H9 (cell line): ENCODE measurements at regions not wholly inside any gene's neighbourhood (a gene's known extent, or its start where the extent isn't known, plus 50 kb on each side); places are given as distances from the start of the nearest gene placed in this dataset.

Source experiments
- DNase-seq: peaks from one replicate; pipeline ENCODE4 v3.0.0-alpha.2; 2017
- H2AFZ ChIP-seq: one replicate; pipeline ENCODE4 v1.6.1; 2013; ENCODE audit warnings: mild to moderate bottlenecking, low read length, control low read depth, moderate library complexity
- H2AK5ac ChIP-seq: 2 replicates; pipeline ENCODE4 v1.6.1; 2013; ENCODE audit warnings: low read length, control low read depth, mixed read lengths; ENCODE audit not compliant: insufficient read length
- H2BK120ac ChIP-seq: one replicate; pipeline ENCODE4 v1.6.1; 2013; ENCODE audit warnings: low read depth, mild to moderate bottlenecking, low read length, control low read depth, inconsistent platforms; ENCODE audit not compliant: poor library complexity, severe bottlenecking
- H2BK12ac ChIP-seq: 2 replicates; pipeline ENCODE4 v1.6.1; 2013; ENCODE audit warnings: low read length, control low read depth, mixed read lengths, low read depth; ENCODE audit not compliant: insufficient read length
- H2BK15ac ChIP-seq: 2 replicates; pipeline ENCODE4 v1.6.1; 2013; ENCODE audit warnings: low read depth, low read length, control low read depth
- H2BK20ac ChIP-seq: one replicate; pipeline ENCODE4 v1.6.1; 2013; ENCODE audit warnings: low read depth, mild to moderate bottlenecking, low read length, control low read depth, inconsistent platforms; ENCODE audit not compliant: poor library complexity, severe bottlenecking
- H2BK5ac ChIP-seq: 2 replicates; pipeline ENCODE4 v1.6.1; 2013; ENCODE audit warnings: low read length, control low read depth, mixed read lengths; ENCODE audit not compliant: insufficient read length
- H3K14ac ChIP-seq: 2 replicates; pipeline ENCODE4 v1.6.1; 2013; ENCODE audit warnings: low read length, control low read depth; ENCODE audit not compliant: insufficient read depth
- H3K18ac ChIP-seq: 2 replicates; pipeline ENCODE4 v1.6.1; 2013; ENCODE audit warnings: low read depth, mild to moderate bottlenecking, mixed read lengths, low read length, control low read depth; ENCODE audit not compliant: insufficient read length
- H3K23ac ChIP-seq: 2 replicates; pipeline ENCODE4 v1.6.1; 2013; ENCODE audit warnings: low read length, control low read depth, mixed read lengths, low read depth; ENCODE audit not compliant: insufficient read length
- H3K23me2 ChIP-seq: 2 replicates; pipeline ENCODE4 v1.6.1; 2013; ENCODE audit warnings: low read depth, mild to moderate bottlenecking, mixed read lengths, low read length, control low read depth; ENCODE audit not compliant: insufficient read length, poor library complexity, severe bottlenecking
- H3K27ac ChIP-seq: 2 replicates; pipeline ENCODE4 v1.5.1; 2013; ENCODE audit warnings: low read length, control low read depth, mixed read lengths, low read depth; ENCODE audit not compliant: insufficient read length
- H3K27me3 ChIP-seq: 2 replicates; pipeline ENCODE4 v1.6.1; 2013; ENCODE audit warnings: low read length, control low read depth, inconsistent platforms; ENCODE audit not compliant: insufficient read depth
- H3K4ac ChIP-seq: 2 replicates; pipeline ENCODE4 v1.6.1; 2013; ENCODE audit warnings: low read depth, mild to moderate bottlenecking, control low read depth, inconsistent platforms, low read length, moderate library complexity
- H3K4me1 ChIP-seq: 2 replicates; pipeline ENCODE4 v1.6.1; 2013; ENCODE audit warnings: low read length, control low read depth, inconsistent platforms; ENCODE audit not compliant: insufficient read depth
- H3K4me2 ChIP-seq: 2 replicates; pipeline ENCODE4 v1.6.1; 2013; ENCODE audit warnings: low read length, control low read depth, mixed read lengths; ENCODE audit not compliant: insufficient read length, insufficient read depth
- H3K56ac ChIP-seq: 2 replicates; pipeline ENCODE4 v1.6.1; 2013; ENCODE audit warnings: low read depth, mild to moderate bottlenecking, mixed read lengths, low read length, control low read depth; ENCODE audit not compliant: insufficient read length
- H3K79me1 ChIP-seq: 2 replicates; pipeline ENCODE4 v1.6.1; 2013; ENCODE audit warnings: low read depth, mild to moderate bottlenecking, moderate library complexity, low read length, control low read depth, inconsistent platforms; ENCODE audit not compliant: insufficient read depth, poor library complexity, severe bottlenecking
- H3K79me2 ChIP-seq: 2 replicates; pipeline ENCODE4 v1.6.1; 2013; ENCODE audit warnings: low read length, control low read depth, inconsistent platforms; ENCODE audit not compliant: insufficient read depth
- H3K9ac ChIP-seq: 2 replicates; pipeline ENCODE4 v1.6.1; 2013; ENCODE audit warnings: low read length, control low read depth, mixed read lengths; ENCODE audit not compliant: insufficient read length; ENCODE audit errors: extremely low read depth
- H3K9me3 ChIP-seq: one replicate; pipeline ENCODE4 v1.6.1; 2013; ENCODE audit warnings: low read depth, low read length, inconsistent platforms; ENCODE audit not compliant: control insufficient read depth
- H3T11ph ChIP-seq: one replicate; pipeline ENCODE4 v1.6.1; 2013; ENCODE audit warnings: mild to moderate bottlenecking, low read length, control low read depth, inconsistent platforms
- H4K20me1 ChIP-seq: one replicate; pipeline ENCODE4 v1.6.1; 2013; ENCODE audit not compliant: control insufficient read depth, insufficient read length, insufficient read depth
- H4K5ac ChIP-seq: 2 replicates; pipeline ENCODE4 v1.6.1; 2013; ENCODE audit warnings: low read depth, mild to moderate bottlenecking, mixed read lengths, low read length, control low read depth; ENCODE audit not compliant: insufficient read length
- H4K8ac ChIP-seq: replicated peaks from 2 replicates; pipeline ENCODE4 v1.6.1; 2013; ENCODE audit warnings: low read length, control low read depth, mixed read lengths, low read depth; ENCODE audit not compliant: insufficient read length
- H4K91ac ChIP-seq: 2 replicates; pipeline ENCODE4 v1.6.1; 2013; ENCODE audit warnings: low read depth, mild to moderate bottlenecking, moderate library complexity, mixed read lengths, low read length, control low read depth; ENCODE audit not compliant: insufficient read length
- H3K27ac Mint-ChIP-seq, 3 experiments: 2 replicates in 2 of 3; 3 replicates in 1 of 3; pipeline ENCODE4 v1.8.0; 2020 to 2021; ENCODE audit warnings: mixed read lengths in 3 of 3, mild to moderate bottlenecking in 1 of 3, moderate library complexity in 1 of 3
- H3K27me3 Mint-ChIP-seq: 2 replicates; pipeline ENCODE4 v1.8.0; 2021; ENCODE audit warnings: low read depth, mild to moderate bottlenecking, moderate library complexity, mixed read lengths
- H3K36me3 Mint-ChIP-seq, 3 experiments: 2 replicates in 2 of 3; 3 replicates in 1 of 3; pipeline ENCODE4 v1.8.0; 2020 to 2021; ENCODE audit warnings: low read depth in 3 of 3, mixed read lengths in 3 of 3; ENCODE audit not compliant: insufficient read depth in 1 of 3
- H3K4me1 Mint-ChIP-seq, 2 experiments: 2 replicates each; pipeline ENCODE4 v1.8.0; 2020; ENCODE audit warnings: mixed read lengths in 2 of 2
- H3K4me3 Mint-ChIP-seq, 2 experiments: 2 replicates in 1 of 2; 3 replicates in 1 of 2; pipeline ENCODE4 v1.8.0; 2020 to 2021; ENCODE audit warnings: mild to moderate bottlenecking in 2 of 2, mixed read lengths in 2 of 2, moderate library complexity in 1 of 2
- H3K9me3 Mint-ChIP-seq, 2 experiments: 2 replicates in 1 of 2; 3 replicates in 1 of 2; pipeline ENCODE4 v1.8.0; 2020; ENCODE audit warnings: mild to moderate bottlenecking in 2 of 2, mixed read lengths in 2 of 2, moderate library complexity in 1 of 2
- TF ChIP-seq, protein P1 (sequence below): fragments of 200-600 bp; sonication (generic); conservative IDR thresholded peaks from 3 replicates; pipeline ENCODE4 v1.8.0; 2021; ENCODE audit warnings: antibody characterized with exemption, mild to moderate bottlenecking

DNA sequence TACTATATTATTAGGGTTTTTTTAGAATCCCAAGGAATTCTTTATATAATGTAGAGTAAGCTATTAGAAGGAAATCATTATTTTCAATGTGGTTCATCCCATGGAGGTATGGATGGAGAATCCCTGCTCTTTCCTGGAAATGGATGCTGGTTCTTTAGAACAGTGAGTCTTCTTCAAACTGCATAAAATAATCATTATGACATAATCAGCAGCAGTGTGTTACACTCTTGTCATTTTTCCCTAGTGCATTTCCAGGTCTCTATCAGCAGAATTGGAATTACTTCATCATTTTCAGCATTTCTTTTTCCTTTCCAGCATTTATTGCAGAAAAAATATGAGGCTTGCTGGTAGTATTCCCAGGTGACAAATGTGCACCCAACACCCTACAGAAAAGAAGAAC lies 168.1 kb downstream of the ETAA1 start:
- Mint-ChIP-seq H3K36me3 (no peaks in the 10 kb centered on the region), H3K4me1 (no peaks in the 10 kb centered on the region), H3K27ac (no peak overlapping the region), H3K4me3 (no peak overlapping the region), H3K9me3 (no peaks in the 10 kb centered on the region), H3K27me3 (peaks cover 2% of the 10 kb centered on the region)
- no peaks in the 10 kb centered on the region for H3K79me2 ChIP-seq
- H3K4me1 ChIP-seq: no peaks in the 10 kb centered on the region
- no peak overlapping the region for H3K4ac ChIP-seq
- H3K18ac ChIP-seq: no peak overlapping the region
- H4K5ac ChIP-seq: no peak overlapping the region
- TF ChIP-seq, protein P1, sequence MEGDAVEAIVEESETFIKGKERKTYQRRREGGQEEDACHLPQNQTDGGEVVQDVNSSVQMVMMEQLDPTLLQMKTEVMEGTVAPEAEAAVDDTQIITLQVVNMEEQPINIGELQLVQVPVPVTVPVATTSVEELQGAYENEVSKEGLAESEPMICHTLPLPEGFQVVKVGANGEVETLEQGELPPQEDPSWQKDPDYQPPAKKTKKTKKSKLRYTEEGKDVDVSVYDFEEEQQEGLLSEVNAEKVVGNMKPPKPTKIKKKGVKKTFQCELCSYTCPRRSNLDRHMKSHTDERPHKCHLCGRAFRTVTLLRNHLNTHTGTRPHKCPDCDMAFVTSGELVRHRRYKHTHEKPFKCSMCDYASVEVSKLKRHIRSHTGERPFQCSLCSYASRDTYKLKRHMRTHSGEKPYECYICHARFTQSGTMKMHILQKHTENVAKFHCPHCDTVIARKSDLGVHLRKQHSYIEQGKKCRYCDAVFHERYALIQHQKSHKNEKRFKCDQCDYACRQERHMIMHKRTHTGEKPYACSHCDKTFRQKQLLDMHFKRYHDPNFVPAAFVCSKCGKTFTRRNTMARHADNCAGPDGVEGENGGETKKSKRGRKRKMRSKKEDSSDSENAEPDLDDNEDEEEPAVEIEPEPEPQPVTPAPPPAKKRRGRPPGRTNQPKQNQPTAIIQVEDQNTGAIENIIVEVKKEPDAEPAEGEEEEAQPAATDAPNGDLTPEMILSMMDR: no peak
- H3K4me2 ChIP-seq: no peak overlapping the region
- H3K27me3 ChIP-seq: no peaks in the 10 kb centered on the region
- H2AFZ ChIP-seq: no peak overlapping the region
- no peaks in the 10 kb centered on the region for H3K79me1 ChIP-seq
- no peak overlapping the region for H2BK12ac ChIP-seq
- no peak overlapping the region for H2BK120ac ChIP-seq
- no peak overlapping the region for H2AK5ac ChIP-seq
- H3K14ac ChIP-seq: no peak overlapping the region
- H2BK15ac ChIP-seq: no peak overlapping the region
- no peak overlapping the region for H3K56ac ChIP-seq
- no peak overlapping the region for H2BK5ac ChIP-seq
- H3K23me2 ChIP-seq: no peaks in the 10 kb centered on the region
- H2BK20ac ChIP-seq: no peak overlapping the region
- no peak for DNase-seq
- no peak overlapping the region for H4K8ac ChIP-seq
- no peak overlapping the region for H3K27ac ChIP-seq
- no peaks in the 10 kb centered on the region for H3K9me3 ChIP-seq
- H3K23ac ChIP-seq: no peak overlapping the region
- no peak overlapping the region for H3T11ph ChIP-seq
- H4K20me1 ChIP-seq: no peaks in the 10 kb centered on the region
- H4K91ac ChIP-seq: no peak overlapping the region
- H3K9ac ChIP-seq: no peak overlapping the region
